K562 (cell line): ENCODE measurements at regions not wholly inside any gene's neighbourhood (a gene's known extent, or its start where the extent isn't known, plus 50 kb on each side); places are given as distances from the start of the nearest gene placed in this dataset.

Experiments used
- POLR2A ChIP-seq: fragments of 450-650 bp; conservative IDR thresholded peaks from 2 replicates; pipeline ENCODE4 v1.6.1; 2016
- REST ChIP-seq, 2 experiments: fragments of 450-650 bp; formaldehyde crosslinking in 1 of 2; IDR thresholded peaks; 2 replicates each; pipeline versions ENCODE4 v1.4.0 to v1.6.1; 2014 to 2020; ENCODE audit warnings: mild to moderate bottlenecking in 2 of 2, borderline replicate concordance in 1 of 2, low read depth in 1 of 2
- SP1 ChIP-seq: sonication (generic); formaldehyde crosslinking; IDR thresholded peaks from 2 replicates; pipeline ENCODE4 v1.8.1; 2022; ENCODE audit warnings: mild to moderate bottlenecking, missing genetic modification reagents
- USF2 ChIP-seq: sonication (generic); formaldehyde crosslinking; IDR thresholded peaks from 2 replicates; pipeline ENCODE4 v1.5.0; 2020; ENCODE audit warnings: missing genetic modification reagents
- ZFPM2 ChIP-seq: fragments of 250-450 bp; sonication (Bioruptor Pico); IDR thresholded peaks from 2 replicates; pipeline ENCODE4 v1.5.1; 2022; ENCODE audit warnings: mild to moderate bottlenecking
- ZHX1 ChIP-seq: fragments of 150-350 bp; conservative IDR thresholded peaks from 2 replicates; pipeline ENCODE4 v1.6.1; 2014; ENCODE audit warnings: low read length
- ZNF239 ChIP-seq: fragments of 250-450 bp; sonication (Bioruptor Pico); IDR thresholded peaks from 2 replicates; pipeline ENCODE4 v1.4.0; 2020; ENCODE audit warnings: mild to moderate bottlenecking
- ZNF282 ChIP-seq: sonication (generic); formaldehyde crosslinking; IDR thresholded peaks from 2 replicates; pipeline ENCODE4 v1.8.1; 2023; ENCODE audit warnings: missing genetic modification reagents
- TF ChIP-seq, protein P1 (sequence below), 3 experiments: IDR thresholded peaks in 2 of 3; conservative IDR thresholded peaks in 1 of 3; 2 replicates each; pipeline ENCODE4 v1.5.1; 2011 to 2012; ENCODE audit warnings: low read length in 3 of 3, mild to moderate bottlenecking in 3 of 3, control low read depth in 2 of 3, improper control_type of control experiment in 1 of 3, inconsistent platforms in 1 of 3, low read depth in 1 of 3, mixed read lengths in 1 of 3, moderate library complexity in 1 of 3; ENCODE audit not compliant: insufficient read depth in 2 of 3
- TF ChIP-seq, protein P2 (sequence below): fragments of 250-450 bp; sonication (Bioruptor Pico); IDR thresholded peaks from 2 replicates; pipeline ENCODE4 v1.5.0; 2021
- TF ChIP-seq, protein P3 (sequence below): sonication (generic); formaldehyde crosslinking; IDR thresholded peaks from 2 replicates; pipeline ENCODE4 v1.8.1; 2022; ENCODE audit warnings: missing genetic modification reagents
- TF ChIP-seq, protein P4 (sequence below): sonication (generic); formaldehyde crosslinking; IDR thresholded peaks from 2 replicates; pipeline ENCODE4 v1.8.1; 2023; ENCODE audit warnings: mild to moderate bottlenecking, missing genetic modification reagents

DNA sequence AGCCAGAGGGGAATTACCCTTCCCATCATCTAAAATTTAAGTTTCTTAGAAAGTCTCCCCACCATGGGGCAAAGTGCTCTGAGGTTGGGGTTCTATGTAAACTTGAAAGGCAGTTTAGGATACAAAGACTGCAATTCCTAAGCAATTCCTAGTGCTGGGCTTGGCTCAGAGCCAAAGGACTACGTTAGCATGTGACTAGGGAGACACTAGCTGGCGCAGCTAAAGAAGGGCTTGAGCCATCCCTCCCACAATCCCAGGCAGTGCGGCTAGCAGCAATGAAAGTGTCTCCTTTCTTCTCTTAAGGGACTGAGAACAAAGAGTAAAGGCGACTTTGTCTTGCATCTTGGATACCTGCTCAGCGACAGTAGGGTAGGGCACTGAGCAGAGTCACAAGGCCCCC, 306.6 kb upstream of the FKBP1C start:
- TF ChIP-seq ZHX1 (no peak), POLR2A (no peak), ZNF282 (no peak), REST (IDR thresholded peaks at IDR 0.05; ENCODE audit: borderline replicate concordance) (no peak), REST (CRISPR knock-in tag; IDR thresholded peaks at IDR 0.05; ENCODE audit: low read depth) (no peak), ZFPM2 (CRISPR knock-in tag) (no peak), SP1 (CRISPR knock-in tag) (no peak), ZNF239 (CRISPR knock-in tag) (no peak), USF2 (CRISPR knock-in tag) (no peak)
- TF ChIP-seq, protein P1, sequence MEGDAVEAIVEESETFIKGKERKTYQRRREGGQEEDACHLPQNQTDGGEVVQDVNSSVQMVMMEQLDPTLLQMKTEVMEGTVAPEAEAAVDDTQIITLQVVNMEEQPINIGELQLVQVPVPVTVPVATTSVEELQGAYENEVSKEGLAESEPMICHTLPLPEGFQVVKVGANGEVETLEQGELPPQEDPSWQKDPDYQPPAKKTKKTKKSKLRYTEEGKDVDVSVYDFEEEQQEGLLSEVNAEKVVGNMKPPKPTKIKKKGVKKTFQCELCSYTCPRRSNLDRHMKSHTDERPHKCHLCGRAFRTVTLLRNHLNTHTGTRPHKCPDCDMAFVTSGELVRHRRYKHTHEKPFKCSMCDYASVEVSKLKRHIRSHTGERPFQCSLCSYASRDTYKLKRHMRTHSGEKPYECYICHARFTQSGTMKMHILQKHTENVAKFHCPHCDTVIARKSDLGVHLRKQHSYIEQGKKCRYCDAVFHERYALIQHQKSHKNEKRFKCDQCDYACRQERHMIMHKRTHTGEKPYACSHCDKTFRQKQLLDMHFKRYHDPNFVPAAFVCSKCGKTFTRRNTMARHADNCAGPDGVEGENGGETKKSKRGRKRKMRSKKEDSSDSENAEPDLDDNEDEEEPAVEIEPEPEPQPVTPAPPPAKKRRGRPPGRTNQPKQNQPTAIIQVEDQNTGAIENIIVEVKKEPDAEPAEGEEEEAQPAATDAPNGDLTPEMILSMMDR (IDR thresholded peaks at IDR 0.05 in 2 of 3, conservative IDR thresholded peaks at IDR 0.05 in 1 of 3; ENCODE audit: insufficient read depth in 2 of 3, low read depth in 1 of 3, low read length in 3 of 3) = no peak
- TF ChIP-seq, protein P2, sequence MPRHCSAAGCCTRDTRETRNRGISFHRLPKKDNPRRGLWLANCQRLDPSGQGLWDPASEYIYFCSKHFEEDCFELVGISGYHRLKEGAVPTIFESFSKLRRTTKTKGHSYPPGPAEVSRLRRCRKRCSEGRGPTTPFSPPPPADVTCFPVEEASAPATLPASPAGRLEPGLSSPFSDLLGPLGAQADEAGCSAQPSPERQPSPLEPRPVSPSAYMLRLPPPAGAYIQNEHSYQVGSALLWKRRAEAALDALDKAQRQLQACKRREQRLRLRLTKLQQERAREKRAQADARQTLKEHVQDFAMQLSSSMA (CRISPR knock-in tag) = no peak
- TF ChIP-seq, protein P3, sequence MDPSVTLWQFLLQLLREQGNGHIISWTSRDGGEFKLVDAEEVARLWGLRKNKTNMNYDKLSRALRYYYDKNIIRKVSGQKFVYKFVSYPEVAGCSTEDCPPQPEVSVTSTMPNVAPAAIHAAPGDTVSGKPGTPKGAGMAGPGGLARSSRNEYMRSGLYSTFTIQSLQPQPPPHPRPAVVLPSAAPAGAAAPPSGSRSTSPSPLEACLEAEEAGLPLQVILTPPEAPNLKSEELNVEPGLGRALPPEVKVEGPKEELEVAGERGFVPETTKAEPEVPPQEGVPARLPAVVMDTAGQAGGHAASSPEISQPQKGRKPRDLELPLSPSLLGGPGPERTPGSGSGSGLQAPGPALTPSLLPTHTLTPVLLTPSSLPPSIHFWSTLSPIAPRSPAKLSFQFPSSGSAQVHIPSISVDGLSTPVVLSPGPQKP = no peak
- TF ChIP-seq, protein P4, sequence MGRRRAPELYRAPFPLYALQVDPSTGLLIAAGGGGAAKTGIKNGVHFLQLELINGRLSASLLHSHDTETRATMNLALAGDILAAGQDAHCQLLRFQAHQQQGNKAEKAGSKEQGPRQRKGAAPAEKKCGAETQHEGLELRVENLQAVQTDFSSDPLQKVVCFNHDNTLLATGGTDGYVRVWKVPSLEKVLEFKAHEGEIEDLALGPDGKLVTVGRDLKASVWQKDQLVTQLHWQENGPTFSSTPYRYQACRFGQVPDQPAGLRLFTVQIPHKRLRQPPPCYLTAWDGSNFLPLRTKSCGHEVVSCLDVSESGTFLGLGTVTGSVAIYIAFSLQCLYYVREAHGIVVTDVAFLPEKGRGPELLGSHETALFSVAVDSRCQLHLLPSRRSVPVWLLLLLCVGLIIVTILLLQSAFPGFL (CRISPR knock-in tag) = no peak
